Nucleus accumbens (tissue), 56 donors: ENCODE measurements at regions not wholly inside any gene's neighbourhood (a gene's known extent, or its start where the extent isn't known, plus 50 kb on each side); places are given as distances from the start of the nearest gene placed in this dataset.

Source experiments
- DNase-seq, 56 donors: peaks; one replicate each; lab custom pipeline; 2025; lab: John Stamatoyannopoulos, UW

DNA sequence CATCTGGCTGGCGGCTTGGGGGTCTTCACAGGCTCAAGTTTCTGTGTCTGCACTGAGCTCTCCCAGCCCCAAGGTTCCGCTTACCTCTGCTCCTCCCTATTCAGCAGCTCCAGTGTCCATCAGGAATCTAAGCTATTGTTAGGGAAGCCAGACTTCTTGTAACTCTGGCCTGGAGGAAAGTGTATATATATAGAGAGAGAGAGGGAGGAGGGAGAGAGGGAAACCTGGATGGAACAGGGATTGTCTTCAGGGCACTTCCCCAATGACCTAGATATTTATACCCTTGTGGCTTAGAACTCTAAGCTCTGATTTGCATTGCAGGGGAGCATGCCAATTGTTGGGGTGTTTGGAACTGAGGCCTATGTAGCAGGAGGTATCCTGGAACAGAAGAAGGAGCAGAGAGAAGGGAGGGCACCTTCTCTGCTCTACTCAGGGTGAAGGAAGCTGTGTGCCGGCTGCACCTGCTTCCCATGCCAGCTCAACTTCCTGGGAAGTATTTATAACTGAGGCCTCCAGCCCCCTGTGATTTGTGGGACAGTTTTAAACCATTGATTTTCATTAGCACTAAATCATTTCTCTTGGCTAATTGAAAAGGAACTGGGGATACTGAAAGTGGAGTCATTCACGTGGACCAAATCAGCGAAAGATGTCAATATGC, 70.9 kb downstream of the NAV1 start:
- no peak for DNase-seq

DNA sequence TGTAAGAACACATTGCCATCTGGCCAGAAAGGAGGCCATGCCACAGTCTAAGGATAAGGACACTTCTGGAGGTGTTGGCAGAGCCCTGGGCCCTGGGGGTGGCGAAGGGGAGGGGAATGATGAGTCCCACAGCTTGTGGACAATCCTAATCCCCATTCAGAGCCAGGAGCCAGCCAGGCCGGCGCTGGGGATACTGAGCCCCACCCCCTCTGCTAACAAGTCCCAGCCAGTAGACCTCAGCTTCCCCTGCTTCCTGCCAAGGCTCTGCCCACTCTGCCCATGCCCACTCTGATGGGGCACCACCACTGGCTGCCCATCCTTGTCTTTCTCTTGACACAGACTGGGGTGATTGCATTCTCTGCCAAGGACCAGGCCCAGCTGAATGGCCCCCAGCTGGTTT, 71.9 kb downstream of the NAV1 start:
- peak in 8 of 56 donors; percentile 10 to 46 (median 24) for DNase-seq

DNA sequence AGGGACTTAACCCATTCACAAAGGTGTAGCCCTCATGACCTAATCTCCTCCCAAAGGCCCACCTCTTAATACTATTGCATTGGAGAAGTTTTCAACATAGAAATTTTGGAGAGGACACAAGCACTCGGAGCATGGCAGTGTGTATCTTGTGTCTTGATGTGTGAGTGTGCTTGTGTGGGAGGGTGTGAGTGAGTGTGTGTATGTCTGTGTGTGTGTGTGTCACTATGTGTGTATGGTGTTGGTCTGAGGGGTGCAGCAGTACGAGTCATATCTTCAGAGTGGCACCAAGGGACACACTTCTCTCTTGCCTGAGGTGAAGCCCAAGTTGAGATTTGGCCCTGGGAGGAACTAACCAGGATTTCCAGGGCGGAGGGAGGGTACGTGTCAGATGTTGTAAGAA, 73.7 kb downstream of the NAV1 start:
- DNase-seq: no peak

DNA sequence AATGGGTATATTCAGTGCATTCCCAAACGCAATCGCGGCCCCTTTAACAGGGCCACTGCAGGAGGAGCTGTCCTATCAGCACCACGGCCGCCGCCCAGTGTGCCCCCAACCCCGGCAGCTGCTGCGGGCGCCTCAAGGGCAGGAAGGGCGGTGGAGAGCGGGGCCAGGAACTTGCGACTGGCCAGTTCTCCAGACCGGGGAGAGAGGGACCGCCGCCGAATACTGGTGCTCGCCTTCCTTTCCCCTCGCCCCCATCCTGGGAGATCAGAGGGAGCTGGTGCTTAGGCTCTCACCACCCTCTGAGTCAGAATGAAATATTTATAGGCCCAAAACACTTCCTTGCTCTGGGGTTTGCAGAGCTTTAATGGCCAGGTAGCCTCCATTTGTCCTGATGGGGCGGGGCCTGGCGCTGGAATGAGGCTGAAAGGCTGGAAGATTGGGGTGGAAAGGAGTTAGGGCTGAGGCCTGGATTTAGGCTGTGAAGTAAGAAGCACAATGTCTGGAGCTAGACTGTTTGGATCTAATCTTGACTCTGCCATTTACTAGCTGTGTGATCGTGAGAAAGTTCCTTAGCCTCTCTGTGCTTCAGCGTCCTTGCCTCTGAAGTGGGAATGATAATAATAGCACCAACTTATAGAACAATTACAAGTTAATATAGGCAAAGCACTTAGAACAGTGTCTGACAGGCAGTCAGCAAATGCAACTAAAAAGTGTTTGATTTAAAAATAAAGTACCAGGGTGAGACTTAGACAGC, 75.5 kb downstream of the NAV1 start:
- peak in 2 of 56 donors; percentile 25 to 34 for DNase-seq

DNA sequence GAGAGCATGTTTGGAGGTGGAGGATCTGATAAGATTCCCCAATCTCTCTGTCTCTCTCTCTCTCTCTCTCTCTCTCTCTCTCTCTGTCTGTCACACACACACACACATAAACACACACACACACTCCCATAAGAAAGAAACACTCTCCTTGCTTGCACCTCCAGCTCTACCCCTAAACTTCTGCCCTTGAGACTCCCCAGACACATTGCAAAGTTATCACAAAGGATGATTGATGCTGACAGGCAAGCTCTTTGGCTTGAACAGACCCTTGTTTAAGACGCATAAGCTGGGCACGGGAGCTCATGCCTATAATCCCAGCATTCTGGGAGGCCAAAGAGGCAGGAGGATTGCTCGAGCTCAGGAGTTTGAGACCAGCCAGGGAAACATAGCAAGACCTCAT, 78.2 kb downstream of the NAV1 start:
- DNase-seq: no peak

DNA sequence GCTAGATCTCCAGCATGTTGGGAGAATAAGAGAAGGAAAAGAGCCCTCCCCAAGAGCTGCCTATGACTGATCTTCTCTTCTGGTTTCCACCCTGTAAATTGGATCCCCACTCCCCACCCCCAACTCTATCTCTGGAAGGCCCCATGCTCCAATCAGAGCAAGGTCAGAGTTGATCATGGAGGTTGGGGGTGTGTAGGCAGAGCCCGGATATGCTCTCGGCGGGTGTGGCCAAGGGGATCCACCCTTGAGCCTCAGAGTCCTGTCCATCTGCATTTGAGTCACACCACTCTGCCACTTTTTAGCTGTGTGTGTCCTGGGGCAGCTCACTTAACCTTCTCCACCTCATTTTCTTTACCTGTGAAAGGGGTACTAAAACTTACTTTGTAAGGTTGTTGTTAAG, 79.5 kb downstream of the NAV1 start:
- no peak for DNase-seq

DNA sequence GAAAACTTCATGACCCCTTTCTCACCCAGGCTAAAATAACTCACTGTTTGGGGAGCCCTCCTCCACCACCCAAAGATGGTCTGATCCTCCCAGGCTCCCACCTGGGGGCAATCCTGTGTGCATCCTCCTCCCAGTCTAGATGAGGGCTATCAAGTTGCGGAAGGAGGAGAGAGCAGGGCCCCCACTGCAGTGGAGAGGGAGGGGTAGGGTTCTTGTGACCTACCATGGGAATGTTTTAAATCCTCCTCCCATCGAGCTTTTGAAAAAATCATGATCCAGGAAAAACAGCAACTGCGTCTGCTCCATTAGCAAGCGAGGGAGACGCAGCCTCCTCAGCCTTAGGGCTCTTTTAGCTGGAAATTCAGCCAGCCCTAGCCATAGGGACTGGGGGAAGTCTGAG, 80.0 kb downstream of the NAV1 start:
- no peak for DNase-seq

DNA sequence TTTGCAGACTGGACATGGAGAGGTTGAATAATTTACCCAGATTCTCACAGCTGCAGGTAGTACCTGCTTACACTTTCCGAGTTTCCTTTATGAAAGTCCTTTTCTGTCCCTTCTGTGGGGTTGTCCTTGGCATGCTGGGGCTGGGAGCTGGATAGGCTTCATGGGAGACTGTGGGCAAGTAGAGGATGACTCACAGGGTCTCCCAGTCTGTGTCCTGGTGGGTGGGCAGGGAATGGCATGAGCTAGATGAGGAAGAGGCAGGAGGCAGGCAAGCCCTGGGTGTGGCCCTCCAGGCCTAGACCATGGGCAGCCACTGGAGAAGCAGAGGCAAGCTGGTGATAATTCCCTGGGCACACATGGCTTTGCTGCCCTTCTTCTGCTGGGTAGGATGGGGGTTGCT, 80.6 kb downstream of the NAV1 start:
- DNase-seq: no peak

DNA sequence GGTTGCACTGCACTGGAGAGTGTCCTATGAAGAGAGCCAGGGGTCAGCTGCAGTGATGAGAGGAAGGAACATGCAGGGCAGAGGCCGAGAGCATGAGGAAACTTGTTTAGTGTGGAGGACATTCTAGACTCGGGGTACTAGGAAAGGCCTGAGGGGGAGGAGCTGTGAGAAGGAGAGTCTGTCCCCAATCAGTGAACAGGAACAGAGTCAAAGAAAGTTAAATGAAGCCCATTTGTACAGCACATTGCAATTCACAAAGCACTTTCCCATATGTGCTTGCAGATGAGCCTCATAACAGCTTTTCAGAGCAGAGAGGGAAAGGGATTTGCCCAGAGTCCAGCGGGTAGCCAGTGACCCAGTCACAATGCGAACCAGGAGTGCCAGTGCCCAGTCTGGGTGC, 83.4 kb downstream of the NAV1 start:
- DNase-seq: no peak

DNA sequence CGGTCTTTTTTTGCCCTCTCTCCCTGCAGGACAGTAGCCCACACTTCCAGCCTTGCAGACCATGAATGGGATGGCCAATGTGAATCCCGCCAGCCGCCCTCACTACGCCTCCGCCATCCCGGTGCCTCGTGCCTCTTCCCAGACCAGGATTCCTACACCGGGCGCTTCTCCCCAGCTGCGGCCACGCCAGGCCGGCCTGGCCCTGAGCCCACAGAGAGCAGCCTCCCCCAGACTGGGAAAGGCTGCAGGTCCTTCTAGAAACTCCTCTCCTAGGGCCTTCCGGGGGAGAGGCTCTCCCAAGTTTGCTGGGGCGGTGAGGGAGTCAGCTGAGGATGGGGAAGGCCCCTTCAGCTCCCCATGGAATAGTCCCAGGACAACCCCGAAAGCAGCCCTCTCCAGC, 83.9 kb downstream of the NAV1 start:
- DNase-seq: no peak

DNA sequence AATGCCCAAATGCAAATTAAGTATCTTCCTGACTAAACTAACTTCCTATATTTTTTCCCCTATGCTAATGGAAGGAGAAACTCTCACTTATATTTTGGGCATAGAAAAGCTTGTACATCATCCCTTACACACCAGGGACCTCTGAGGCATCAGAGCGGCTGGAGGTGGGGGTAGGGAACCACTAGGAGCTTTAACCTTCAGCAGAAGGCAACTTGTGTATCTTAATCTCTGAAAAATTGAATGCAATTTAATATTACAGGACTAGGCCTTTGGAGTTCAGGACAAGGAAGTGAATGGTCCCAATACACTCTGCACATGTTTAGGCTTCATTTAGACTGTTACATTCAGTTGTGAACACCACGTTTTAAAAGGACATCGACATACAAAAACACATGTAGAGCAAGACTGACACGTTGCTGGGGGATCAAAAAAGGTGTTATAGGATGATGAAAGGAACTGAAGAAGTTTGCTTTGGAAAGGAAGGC, 85.9 kb downstream of the NAV1 start:
- DNase-seq: no peak

DNA sequence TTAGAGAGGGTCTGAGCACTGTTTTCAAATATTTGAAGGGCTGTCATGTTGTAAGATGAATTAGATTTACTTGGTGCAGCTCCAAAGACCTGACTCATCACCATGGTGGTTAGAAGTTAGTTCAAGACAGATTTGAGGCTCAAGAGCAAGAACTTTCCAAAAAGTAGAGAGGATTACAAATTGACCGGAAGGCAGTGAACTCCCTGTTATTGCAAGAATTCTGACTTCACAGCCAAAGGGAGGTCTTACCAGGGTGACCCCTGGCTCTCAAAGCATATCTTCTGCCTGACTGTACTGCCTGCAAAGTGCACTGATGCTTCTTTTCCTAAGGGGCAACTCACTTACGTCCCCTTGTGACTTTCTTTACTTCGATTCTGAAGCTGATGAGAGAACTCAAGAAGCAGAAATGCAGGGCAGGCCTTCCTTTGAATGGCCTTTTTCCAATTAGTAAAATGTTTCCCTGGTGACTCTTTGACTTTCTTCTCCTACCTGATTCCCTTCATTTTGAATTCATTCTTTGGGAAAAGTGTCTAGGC, 86.4 kb downstream of the NAV1 start:
- no peak for DNase-seq

DNA sequence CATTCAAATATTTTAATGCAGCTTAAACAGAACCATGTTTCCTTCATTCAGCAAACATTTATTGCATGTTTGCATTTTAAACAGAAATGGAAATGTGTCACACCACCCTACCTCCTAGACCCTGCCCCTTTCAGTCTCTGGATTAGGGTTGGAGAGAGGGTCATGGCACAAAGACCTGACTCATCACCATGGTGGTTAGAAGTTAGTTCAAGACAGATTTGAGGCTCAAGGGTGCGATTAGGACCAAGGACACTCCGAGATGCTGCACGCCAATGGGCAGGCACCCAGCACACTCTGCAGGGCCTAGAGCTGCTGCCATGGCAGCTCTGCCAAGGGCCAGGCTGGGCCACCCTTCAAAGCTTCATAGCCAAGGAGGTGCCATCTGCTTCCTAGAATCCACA, 86.9 kb downstream of the NAV1 start:
- DNase-seq: no peak

DNA sequence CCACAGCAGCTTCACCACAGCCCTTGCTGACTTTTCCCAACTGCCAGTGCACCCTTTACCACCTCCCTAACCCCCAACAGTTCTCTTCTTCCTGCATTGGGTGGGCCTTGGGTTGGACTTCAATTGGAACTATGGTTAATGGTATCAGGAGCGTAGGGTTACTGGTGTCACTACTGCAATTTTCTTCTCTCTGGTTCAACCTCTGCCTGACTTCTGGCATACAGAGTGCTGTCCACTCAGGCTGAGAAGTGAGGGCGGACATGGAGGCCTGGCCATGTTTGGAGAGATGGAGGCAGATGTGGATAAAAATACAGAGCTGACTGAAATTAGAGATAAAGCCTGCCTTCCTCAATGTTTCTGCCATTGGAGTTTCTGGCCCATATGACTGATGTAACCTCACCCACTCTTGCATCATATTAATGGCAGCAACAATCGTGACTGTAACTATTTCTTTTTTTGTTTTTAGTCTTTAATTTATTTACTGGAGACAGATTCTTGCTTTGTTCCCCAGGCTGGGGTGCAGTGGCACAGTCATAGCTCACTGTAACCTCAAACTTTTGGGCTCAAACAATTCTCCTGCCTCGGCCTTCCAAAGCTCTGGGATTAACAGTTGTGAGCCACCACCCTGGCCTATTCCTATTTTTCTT, 87.8 kb downstream of the NAV1 start:
- DNase-seq: no peak

DNA sequence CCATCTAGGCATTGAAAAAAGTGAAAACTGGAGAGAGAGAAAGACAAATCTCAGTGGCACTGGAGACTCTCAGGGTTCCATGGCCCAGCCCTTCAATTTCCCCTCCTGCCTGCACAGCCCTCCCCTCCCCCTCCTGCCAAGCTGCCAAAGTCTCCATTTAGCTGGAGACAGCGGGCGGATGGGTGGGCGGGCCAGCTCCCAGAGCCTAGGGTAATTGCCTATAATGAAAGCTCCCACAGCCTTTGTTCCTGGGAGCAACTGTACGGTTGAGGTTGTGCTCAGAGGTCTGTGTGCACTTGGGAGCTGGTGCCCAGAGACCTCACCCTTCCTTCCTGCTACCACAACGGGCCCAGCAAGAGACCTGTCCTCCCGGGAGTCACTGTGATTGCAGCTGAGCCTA, 89.6 kb downstream of the NAV1 start:
- DNase-seq: peak in 18 of 56 donors; percentile 11 to 71 (median 32)

DNA sequence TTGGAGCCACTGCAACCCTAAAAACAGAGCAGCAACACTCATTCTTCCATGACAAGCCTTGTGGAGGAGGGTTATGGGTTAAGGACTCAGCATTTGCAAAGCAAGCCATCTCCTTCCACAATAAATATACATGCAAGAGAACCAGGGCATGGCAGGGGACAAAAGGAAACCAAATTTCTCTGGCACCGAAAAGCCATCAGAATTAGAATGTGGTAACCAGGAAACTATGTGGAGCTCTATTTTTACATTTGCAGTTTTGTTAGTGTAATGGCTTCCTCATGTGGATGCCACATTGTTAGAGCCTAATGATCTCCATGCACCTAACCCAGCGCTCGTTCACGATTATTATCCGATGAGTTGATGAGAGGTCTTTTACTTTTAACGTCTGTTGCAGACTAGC, 91.7 kb downstream of the NAV1 start:
- no peak for DNase-seq

DNA sequence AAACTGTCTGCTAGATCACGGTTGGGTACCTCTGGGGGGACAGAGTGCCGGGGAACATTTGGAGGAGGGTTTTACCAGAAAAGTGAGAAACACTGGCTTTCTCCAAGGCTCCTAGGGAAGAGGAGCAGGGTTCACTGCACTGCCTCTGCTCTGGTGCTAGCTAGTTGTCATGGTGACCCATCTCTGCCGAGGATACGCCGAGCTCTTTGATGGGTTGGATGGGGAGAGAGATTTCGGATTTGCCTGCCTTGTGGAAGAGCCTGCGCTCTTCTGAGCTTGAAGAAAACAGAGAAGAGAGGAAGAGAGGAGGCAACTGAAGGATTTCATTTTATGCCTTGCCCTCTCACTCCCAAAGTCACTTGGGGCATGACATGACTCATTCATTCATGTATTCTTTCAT, 92.1 kb downstream of the NAV1 start:
- peak in 29 of 56 donors; percentile 15 to 77 (median 42) for DNase-seq

DNA sequence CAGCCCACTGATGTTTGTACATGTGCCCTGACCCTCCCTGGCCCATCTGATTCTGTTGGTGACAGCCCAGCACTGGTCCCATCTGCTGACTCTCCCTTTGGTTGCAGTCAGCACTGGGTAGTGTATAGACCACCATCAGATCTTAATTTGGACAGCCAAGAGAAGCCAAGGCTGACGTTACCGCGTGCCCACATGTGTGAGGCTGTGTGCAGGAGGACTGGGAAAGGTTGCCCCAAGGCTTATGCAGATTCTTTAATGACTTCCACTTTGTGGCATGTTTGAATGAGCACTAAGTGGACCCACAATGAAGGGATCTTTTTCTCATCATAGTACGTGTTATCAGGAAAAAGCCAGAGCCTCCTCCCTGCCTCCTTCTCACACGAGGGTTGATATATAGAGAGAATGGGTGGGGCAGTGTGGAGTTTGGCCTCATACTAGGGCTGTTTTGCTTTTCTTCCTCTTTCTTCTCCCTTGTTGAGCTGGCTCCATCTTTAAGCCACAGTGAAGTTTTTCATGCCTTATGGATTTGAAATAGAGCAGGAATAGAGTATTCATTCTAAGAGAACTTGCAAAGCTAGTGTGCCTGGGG, 93.5 kb downstream of the NAV1 start:
- no peak for DNase-seq

DNA sequence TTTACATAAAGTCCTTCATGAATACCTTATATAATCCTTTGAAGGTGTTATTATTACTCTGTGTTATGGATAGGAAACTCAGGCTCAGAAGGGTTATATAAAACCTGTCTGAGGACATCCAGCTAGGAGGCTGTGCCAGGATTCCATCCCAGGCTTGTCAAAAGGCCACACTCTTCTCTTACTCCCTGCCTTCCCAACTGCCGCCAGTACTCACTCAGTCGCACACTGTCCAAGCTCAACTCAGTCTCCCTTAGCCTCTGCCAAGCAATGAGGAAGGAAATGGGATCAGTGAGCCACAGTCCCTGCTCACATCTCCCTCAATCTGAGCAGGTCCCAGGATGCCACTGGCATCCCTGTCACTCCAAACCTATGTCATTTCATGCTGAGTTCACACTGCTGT, 94.4 kb downstream of the NAV1 start:
- no peak for DNase-seq

DNA sequence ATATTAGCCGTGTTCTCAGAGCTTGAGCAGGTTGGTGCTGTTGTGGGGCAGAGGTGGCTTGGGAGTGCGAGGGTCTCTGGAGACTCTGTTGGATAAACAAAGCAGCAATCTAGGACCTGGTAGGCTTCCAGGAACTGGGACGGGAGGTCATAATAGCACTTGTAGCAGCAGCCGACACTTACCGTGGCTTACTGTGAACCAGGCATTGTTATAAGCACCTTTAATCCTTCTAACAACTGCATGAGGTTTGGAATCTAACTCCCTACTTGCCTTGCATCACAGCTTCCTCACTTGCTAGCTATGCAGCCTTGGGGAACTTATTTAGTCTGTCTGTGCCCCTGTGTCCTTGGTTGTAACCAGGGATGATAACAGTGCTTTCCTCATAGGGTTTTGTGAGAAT, 94.9 kb downstream of the NAV1 start:
- DNase-seq: no peak

DNA sequence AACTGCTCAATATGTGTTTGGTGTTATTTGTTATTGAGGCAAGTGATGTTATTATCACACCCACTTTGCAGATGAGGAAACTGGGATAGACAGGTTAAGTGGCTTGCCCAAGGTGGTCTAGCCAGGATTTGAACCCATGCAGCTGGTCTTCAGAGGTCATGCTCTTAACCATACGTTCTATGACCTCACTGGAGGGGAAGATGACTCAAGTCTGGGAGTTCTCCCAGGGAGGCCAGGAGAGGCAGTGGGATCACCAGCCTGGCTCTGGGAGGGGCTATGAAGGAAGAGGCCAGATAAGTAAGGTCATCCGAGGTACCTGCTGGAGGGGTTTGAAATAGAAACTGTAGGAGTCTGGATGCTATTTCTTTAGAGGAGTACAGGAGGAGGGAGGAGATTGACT, 95.3 kb downstream of the NAV1 start:
- DNase-seq: no peak
